Skin of body (tissue), 1 donor: ENCODE measurements at regions not wholly inside any gene's neighbourhood (a gene's known extent, or its start where the extent isn't known, plus 50 kb on each side); places are given as distances from the start of the nearest gene placed in this dataset.

ENCODE experiments used
- DNase-seq: peaks from one replicate; lab custom pipeline; 2025; lab: John Stamatoyannopoulos, UW

GRCh38 chr1:213936571-213936970 lies 51.2 kb upstream of the PROX1 start:
- no peak for DNase-seq
